Epithelial cell of proximal tubule (primary cell): ENCODE measurements at regions not wholly inside any gene's neighbourhood (a gene's known extent, or its start where the extent isn't known, plus 50 kb on each side); places are given as distances from the start of the nearest gene placed in this dataset.

ENCODE experiments used
- DNase-seq: peaks from one replicate; pipeline ENCODE4 v3.0.0-alpha.2; 2011; ENCODE audit warnings: low read depth
- H3K4me3 ChIP-seq: 2 replicates; pipeline ENCODE4 v1.5.1; 2011; ENCODE audit warnings: low read depth, mild to moderate bottlenecking, low read length
- CTCF ChIP-seq: conservative IDR thresholded peaks from 2 replicates; pipeline ENCODE4 v1.5.1; 2012; ENCODE audit warnings: low read depth, mild to moderate bottlenecking, low read length

DNA sequence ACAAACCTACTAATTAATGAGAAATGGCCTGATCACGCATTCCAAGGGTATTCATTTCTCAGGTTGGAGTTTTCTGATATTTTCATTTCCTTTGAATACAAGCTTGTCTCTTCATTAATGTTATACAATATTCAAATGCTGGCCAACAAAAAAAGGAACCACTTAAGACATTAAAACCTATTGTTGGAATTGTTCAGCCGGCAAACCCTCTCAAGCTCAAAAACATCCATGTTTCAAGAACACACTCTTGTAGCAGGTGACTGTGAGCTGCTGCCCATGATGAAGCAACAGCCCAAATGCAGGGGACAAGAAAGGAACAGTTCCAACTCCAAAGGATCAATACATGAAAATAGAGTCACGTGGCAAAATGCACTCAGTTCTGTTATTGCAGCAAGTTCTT is 454.5 kb downstream of the BCL11A start:
- no peak for TF ChIP-seq CTCF
- no peak for DNase-seq
- H3K4me3 ChIP-seq, result no peak overlapping the region

DNA sequence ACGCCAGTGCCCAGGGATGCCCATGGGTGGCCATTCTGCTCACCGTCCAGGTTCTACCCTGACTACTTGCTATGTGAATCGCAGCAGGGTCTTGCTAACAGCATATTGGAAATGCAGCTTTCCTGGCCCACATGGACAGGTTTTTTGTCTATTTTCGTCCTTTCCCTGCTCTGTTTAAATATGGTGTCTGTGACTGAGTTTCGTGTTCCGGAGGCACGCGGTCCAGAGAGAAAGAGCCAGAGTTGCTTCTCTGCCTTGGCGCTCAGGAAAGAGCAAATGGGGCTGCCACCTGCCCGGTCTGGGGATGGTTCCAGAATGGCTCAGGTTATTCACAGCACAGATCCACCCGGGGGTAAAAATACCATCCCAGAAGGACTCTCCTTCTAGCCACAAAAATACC is 456.2 kb downstream of the BCL11A start:
- no peak overlapping the region for H3K4me3 ChIP-seq
- no peak for TF ChIP-seq CTCF
- DNase-seq, result no peak

DNA sequence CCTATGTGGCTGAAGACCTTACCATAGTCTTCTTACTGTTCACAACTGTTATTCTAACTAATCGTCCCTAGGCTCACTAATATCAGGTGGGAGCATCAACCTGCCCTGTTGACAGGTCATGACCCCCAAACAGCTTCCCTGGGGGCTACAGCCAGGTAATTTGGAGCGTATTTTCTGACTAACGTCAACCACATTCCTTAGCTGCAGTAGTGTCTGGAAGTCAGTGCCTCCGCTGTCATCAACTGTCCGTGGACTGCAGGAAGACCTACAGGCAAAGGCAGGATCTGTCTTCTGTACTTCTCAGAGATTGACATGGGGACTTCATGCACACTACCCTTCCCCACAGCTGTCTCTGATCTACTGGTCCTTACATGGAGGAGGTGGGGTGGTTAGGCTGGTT is 456.9 kb downstream of the BCL11A start:
- DNase-seq, result no peak
- TF ChIP-seq CTCF, result no peak
- no peak overlapping the region for H3K4me3 ChIP-seq

DNA sequence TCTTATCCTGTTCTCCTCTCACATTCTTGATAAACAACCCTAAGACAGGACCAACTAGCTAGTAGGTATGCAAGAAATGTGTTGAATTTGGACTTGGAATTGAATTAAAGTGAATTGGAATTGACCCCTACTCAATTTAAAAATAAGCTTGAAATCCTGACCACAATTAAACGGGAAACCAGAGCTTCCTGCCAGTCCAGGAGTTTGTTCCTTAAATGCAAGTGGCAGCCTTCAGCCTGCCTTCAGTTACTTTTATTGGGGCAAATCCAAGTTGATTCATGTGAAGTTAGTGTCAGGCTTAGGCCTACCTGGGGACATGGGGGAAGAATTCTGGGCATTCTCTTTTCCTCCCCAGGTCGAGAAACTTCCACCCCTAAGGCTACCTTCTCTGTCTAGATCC is 457.6 kb downstream of the BCL11A start:
- no peak for DNase-seq
- TF ChIP-seq CTCF, result no peak
- H3K4me3 ChIP-seq, result no peak overlapping the region

DNA sequence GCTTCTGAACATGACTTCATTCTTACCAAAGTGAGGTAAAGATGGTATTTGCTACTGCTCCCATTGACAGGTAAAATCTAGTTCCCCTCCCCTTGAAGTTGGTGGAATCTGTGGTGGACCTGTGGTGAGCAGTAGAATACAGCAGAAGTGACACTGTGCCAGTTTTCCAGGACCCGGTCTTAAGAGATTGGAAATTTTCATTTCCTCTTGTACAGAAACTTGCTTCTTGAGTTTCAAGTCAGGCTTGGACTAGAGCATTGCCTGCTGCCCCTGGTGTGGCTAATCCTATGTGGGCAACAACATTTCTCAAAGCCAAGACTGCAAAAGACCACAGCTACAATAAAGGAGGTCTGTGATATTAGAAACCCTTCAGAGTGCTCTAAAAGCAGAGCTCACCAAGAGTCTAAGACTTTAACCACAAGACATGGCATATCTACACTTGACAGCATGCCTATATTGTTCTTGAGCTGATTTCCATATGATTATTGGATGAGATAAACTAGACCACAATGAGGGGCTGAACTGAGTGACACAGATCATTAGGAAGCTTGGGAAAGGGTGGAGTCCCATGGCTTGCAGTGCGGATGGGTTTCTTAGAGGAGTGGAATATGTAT is 458.1 kb downstream of the BCL11A start:
- no peak for TF ChIP-seq CTCF
- no peak overlapping the region for H3K4me3 ChIP-seq
- DNase-seq, result no peak

DNA sequence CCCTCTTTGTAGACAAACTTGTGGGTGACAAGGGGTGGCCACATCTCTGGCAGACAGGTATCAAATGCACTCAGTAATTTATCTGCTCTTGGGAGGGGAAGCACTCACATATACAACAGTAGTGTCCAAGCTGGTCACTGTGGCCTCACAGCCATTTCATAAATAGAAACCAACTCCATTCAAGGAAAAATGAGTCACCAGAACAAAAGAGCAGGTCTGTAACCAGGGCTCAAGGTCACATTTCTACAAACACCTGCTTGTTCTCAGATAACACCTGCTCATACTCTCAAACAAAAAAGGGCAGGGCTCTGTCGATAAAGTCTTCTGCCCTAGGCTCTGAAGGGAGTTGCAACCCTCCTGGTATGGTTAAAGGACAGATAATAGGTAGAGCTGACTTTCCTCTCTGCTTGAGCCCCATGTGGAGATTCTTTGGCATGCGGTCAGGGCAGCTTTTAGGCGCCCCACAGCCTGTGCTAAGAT is 459.0 kb downstream of the BCL11A start:
- no peak overlapping the region for H3K4me3 ChIP-seq
- no peak for DNase-seq
- TF ChIP-seq CTCF, result no peak

DNA sequence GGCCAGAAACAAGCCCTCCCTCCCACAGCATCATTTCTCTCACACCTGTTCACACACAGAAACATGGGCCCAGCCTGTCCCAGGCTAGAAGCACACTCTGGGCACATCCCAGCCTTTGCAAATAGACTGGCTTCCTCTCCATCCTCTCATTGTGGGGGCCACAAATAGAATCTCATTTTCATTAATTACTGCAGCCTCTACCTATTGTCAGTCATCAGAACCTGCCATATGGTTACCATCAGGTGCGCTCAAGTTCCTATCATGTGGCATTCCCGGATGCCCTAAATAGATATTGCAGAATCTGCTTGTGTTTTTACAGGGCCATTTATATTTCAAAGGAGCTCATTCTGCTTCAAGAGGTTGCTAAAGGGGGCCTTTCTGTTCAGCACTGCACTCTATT is 460.7 kb downstream of the BCL11A start:
- TF ChIP-seq CTCF, result no peak
- no peak for DNase-seq
- H3K4me3 ChIP-seq, result no peak overlapping the region
